Heart left ventricle (tissue), 16 donors: ENCODE measurements at regions not wholly inside any gene's neighbourhood (a gene's known extent, or its start where the extent isn't known, plus 50 kb on each side); places are given as distances from the start of the nearest gene placed in this dataset.

ENCODE experiments used
- ATAC-seq, 4 donors: fragments of 200-7000 bp; cut with Tn5 transposase; one replicate each; pipeline ENCODE4 v1.9.1; 2020 to 2022; ENCODE audit warnings: moderate library complexity in 4 of 4, mild to moderate bottlenecking in 3 of 4, moderate number of reproducible peaks in 1 of 4
- DNase-seq, 5 donors: peaks; one replicate each; pipeline ENCODE4 v3.0.0-alpha.2; 2020
- H3K27ac ChIP-seq, 12 donors: fragments of 200-600 bp; sonication (generic) in 4 of 12; one replicate each; pipeline versions ENCODE4 v1.5.0 to v1.8.0; 2016 to 2022; ENCODE audit warnings: mild to moderate bottlenecking in 2 of 12
- H3K27me3 ChIP-seq, 9 donors: fragments of 200-600 bp; sonication (generic) in 2 of 9; one replicate each; pipeline versions ENCODE4 v1.5.1 to v1.8.0; 2016 to 2022; ENCODE audit warnings: mild to moderate bottlenecking in 3 of 9
- H3K36me3 ChIP-seq, 9 donors: fragments of 200-600 bp; sonication (generic) in 2 of 9; one replicate each; pipeline versions ENCODE4 v1.5.0 to v1.8.0; 2018 to 2022; ENCODE audit warnings: mild to moderate bottlenecking in 2 of 9
- H3K4me1 ChIP-seq, 12 donors: fragments of 200-600 bp; sonication (generic) in 4 of 12; one replicate each; pipeline versions ENCODE4 v1.5.0 to v1.8.0; 2016 to 2022; ENCODE audit warnings: mild to moderate bottlenecking in 3 of 12
- H3K4me3 ChIP-seq, 12 donors: fragments of 200-600 bp; sonication (generic) in 4 of 12; one replicate each; pipeline versions ENCODE4 v1.5.0 to v1.8.0; 2017 to 2022; ENCODE audit warnings: mild to moderate bottlenecking in 9 of 12, moderate library complexity in 4 of 12
- H3K9me3 ChIP-seq, 12 donors: fragments of 200-600 bp; sonication (generic) in 4 of 12; one replicate each; pipeline versions ENCODE4 v1.5.0 to v1.8.0; 2016 to 2022; ENCODE audit warnings: mild to moderate bottlenecking in 1 of 12
- POLR2A ChIP-seq, 2 donors: fragments of 450-650 bp; IDR thresholded peaks; one replicate each; pipeline ENCODE4 v1.6.1; 2017; ENCODE audit warnings: antibody characterized with exemption in 2 of 2, mild to moderate bottlenecking in 2 of 2, moderate library complexity in 2 of 2
- WGBS, 4 donors: extraction: QIAGEN DNeasy Blood & Tissue Kit in 2 of 4; methylation state at CpG; one replicate each; pipeline versions ENCODE4 v1.1.5 to v1.1.7; 2013 to 2018; 5-methylcytosine and 5-hydroxymethylcytosine counted together
- intact Hi-C, 10 donors: fragments of 100-400 bp; cut with DNase I; formaldehyde crosslinking; loops; one replicate each; pipeline versions ENCODE4 v1.11.1 to v1.14.2; 2022
- TF ChIP-seq, protein P1 (sequence below), 12 donors: fragments of 200-600 bp; sonication (generic) in 4 of 12; IDR thresholded peaks; one replicate each; pipeline versions ENCODE4 v1.5.0 to v1.8.0; 2018 to 2022; ENCODE audit warnings: antibody characterized with exemption in 12 of 12, mild to moderate bottlenecking in 5 of 12
- donor health status: ischemic (EF 13 %, LVEDD 7.1; RV severe dilation, severe dysfunction).
- donor health status: healthy with polysubstance abuse.
- donor health status: DM: no; HTN: yes; CAD: no.
- donor health status: DM: no; HTN: no; CAD: no.
- donor health status: ischemic (EF 25% LVEDD 6.9; RV normal size, moderate dysfunction).
- donor health status: ischemic (EF 25% LVEDD 5.7; RV mildly dilated, moderate dysfunction).
- donor health status: healthy.
- donor health status: DM: yes; HTN: yes; CAD: no.
- donor health status: ischemic (EF 35%, LVEDD 5.7; RV mildly dilated, moderate dysfunction).
- donor health status: nonischemic (EF 11% LVEDD 7.7; RV severe dilation, severe dysfunction).
- donor health status: DM: yes; HTN: yes; CAD: no.
- donor health status: PGD.
- donor health status: ischemic (EF 29% LVEDD 5.4; RV normal size, mild dysfunction).
- donor health status: nonischemic (EF 23%, LVEDD 6.1; RV moderate dilation, normal function).

DNA sequence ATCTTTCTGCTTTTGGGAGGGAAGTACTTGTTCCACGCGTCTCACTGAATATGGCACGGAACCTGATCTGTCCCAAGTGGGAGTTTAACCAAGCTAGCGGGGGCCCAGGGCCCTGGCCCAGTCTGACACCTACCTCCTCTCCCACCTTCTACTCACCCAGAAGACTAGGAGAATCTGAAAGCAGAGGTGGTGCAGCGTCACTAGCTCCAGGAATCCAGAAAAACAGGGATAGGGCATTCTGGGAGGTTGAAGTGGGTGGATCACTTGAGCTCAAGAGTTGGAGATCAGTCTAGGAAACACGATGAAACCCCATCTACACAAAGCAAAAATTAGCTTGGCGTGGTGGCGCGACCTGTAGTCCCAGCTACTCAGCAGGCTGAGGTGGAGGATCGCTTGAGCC, 163.5 kb upstream of the ZNF267 start:
- DNase-seq (no peak), ATAC-seq (no peak)
- Histone ChIP-seq H3K36me3 (peaks cover 0 to 40% (median 28%) of the 10 kb centered on the region in 9 donors), H3K4me1 (peaks cover 0 to 16% (median 12%) of the 10 kb centered on the region in 12 donors), H3K27ac (no peak overlapping the region), H3K9me3 (no peaks in the 10 kb centered on the region), H3K27me3 (no peaks in the 10 kb centered on the region), H3K4me3 (no peak overlapping the region)
- intact Hi-C loops = loop anchor here in 8 of 10 donors (5.0 to 10.0 kb wide), 6 partner anchors 155 to 245 kb away; partner anchors contain the start of genes ZNF267 (in 5 of the 8) and RUSF1 (in 2 of the 8)
- TF ChIP-seq POLR2A (IDR thresholded peaks at IDR 0.05) = no peak
- TF ChIP-seq, protein P1, sequence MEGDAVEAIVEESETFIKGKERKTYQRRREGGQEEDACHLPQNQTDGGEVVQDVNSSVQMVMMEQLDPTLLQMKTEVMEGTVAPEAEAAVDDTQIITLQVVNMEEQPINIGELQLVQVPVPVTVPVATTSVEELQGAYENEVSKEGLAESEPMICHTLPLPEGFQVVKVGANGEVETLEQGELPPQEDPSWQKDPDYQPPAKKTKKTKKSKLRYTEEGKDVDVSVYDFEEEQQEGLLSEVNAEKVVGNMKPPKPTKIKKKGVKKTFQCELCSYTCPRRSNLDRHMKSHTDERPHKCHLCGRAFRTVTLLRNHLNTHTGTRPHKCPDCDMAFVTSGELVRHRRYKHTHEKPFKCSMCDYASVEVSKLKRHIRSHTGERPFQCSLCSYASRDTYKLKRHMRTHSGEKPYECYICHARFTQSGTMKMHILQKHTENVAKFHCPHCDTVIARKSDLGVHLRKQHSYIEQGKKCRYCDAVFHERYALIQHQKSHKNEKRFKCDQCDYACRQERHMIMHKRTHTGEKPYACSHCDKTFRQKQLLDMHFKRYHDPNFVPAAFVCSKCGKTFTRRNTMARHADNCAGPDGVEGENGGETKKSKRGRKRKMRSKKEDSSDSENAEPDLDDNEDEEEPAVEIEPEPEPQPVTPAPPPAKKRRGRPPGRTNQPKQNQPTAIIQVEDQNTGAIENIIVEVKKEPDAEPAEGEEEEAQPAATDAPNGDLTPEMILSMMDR (IDR thresholded peaks at IDR 0.05) = no peak
- 86 to 94% (median 91%) methylated on average over 10 of the region's 10 CpGs for WGBS, 4 donors

- no peak for TF ChIP-seq POLR2A (IDR thresholded peaks at IDR 0.05)
- TF ChIP-seq, protein P1 (IDR thresholded peaks at IDR 0.05) = no peak
- Histone ChIP-seq H3K36me3 (peaks cover 0 to 32% (median 21%) of the 10 kb centered on the region in 9 donors), H3K4me3 (no peak overlapping the region), H3K4me1 (peaks cover 0 to 24% (median 15%) of the 10 kb centered on the region in 12 donors), H3K27me3 (no peaks in the 10 kb centered on the region), H3K27ac (no peak overlapping the region), H3K9me3 (no peaks in the 10 kb centered on the region)
- no peak for DNase-seq
- WGBS, 4 donors = 82 to 92% (median 86%) methylated on average over 4 to 5 of the region's 5 CpGs
- no peak for ATAC-seq
- intact Hi-C loops = loop anchor here in 8 of 10 donors (5.0 to 10.0 kb wide), 6 partner anchors 154 to 246 kb away; partner anchors contain the start of genes ZNF267 (in 5 of the 8) and RUSF1 (in 2 of the 8)
Observed at GRCh38 chr16:31710880-31711279, 162.7 kb upstream of the ZNF267 start.

DNA sequence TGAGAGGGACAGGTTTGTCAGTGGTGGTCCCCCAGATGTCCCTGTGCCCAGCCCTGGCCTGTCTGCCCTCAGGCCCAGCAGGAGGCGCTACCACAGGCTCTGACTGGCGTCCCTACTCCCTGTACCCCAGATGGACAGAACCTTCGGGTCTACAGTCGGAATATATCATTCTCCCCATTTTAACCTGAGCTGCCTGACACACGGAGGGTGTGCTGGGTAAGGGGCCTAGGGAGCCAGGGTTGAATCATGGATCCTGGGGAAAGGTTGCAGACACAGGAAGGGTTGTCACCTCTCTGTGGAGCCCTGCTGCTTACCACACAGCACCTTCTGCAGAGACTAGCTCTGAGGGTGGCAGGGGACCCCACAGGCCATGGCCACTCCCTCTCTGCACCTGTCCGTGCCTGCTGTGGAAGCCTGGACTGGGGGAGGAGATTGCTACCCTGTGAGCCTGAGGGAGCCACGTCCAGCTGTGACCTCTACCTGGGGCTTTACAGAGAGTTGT, 162.2 kb upstream of the ZNF267 start:
- intact Hi-C loops = loop anchor here in 8 of 10 donors (5.0 to 10.0 kb wide), 6 partner anchors 153 to 247 kb away; partner anchors contain the start of genes ZNF267 (in 5 of the 8) and RUSF1 (in 2 of the 8)
- H3K4me3 ChIP-seq = no peak overlapping the region
- ATAC-seq (no peak), DNase-seq (no peak)
- no peak overlapping the region for H3K27ac ChIP-seq
- H3K27me3 ChIP-seq = no peaks in the 10 kb centered on the region
- peaks cover 0 to 26% (median 15%) of the 10 kb centered on the region in 12 donors for H3K4me1 ChIP-seq
- WGBS, 4 donors = 77 to 87% (median 84%) methylated on average over 6 to 7 of the region's 7 CpGs
- no peak for TF ChIP-seq POLR2A (IDR thresholded peaks at IDR 0.05)
- TF ChIP-seq, protein P1 (IDR thresholded peaks at IDR 0.05) = no peak
- no peaks in the 10 kb centered on the region for H3K9me3 ChIP-seq
- peaks cover 0 to 28% (median 16%) of the 10 kb centered on the region in 9 donors for H3K36me3 ChIP-seq

GRCh38 chr16:31712064-31712540, 161.5 kb upstream of the ZNF267 start:
- DNase-seq (no peak), ATAC-seq (no peak)
- intact Hi-C loops = loop anchor here in 8 of 10 donors (5.0 to 10.0 kb wide), 6 partner anchors 153 to 247 kb away; partner anchors contain the start of genes ZNF267 (in 5 of the 8) and RUSF1 (in 2 of the 8)
- no peaks in the 10 kb centered on the region for H3K27me3 ChIP-seq
- H3K36me3 ChIP-seq = peaks cover 0 to 21% (median 10%) of the 10 kb centered on the region in 9 donors
- no peak overlapping the region for H3K27ac ChIP-seq
- H3K9me3 ChIP-seq = no peaks in the 10 kb centered on the region
- H3K4me1 ChIP-seq = peaks cover 0 to 26% (median 15%) of the 10 kb centered on the region in 12 donors
- TF ChIP-seq, protein P1 (IDR thresholded peaks at IDR 0.05) = no peak
- TF ChIP-seq POLR2A (IDR thresholded peaks at IDR 0.05) = no peak
- 93 to 97% (median 93%) methylated on average over 8 of the region's 8 CpGs for WGBS, 4 donors
- no peak overlapping the region for H3K4me3 ChIP-seq
